ENCODE measurements at regions not wholly inside any gene's neighbourhood (a gene's known extent, or its start where the extent isn't known, plus 50 kb on each side); places are given as distances from the start of the nearest gene placed in this dataset.

- TF ChIP-seq USF1 (IDR thresholded peaks at IDR 0.05), result no peak
- no peak for TF ChIP-seq EGR1 (IDR thresholded peaks at IDR 0.05)
- TF ChIP-seq REST (IDR thresholded peaks at IDR 0.05; ENCODE audit: low read depth), result no peak
- TF ChIP-seq TCF12 (IDR thresholded peaks at IDR 0.05; ENCODE audit: low read depth), result no peak
- no peak for TF ChIP-seq RAD21 (IDR thresholded peaks at IDR 0.05; ENCODE audit: low read depth)
- no peak for TF ChIP-seq TAF1 (IDR thresholded peaks at IDR 0.05; ENCODE audit: low read depth)
- TF ChIP-seq CEBPB (IDR thresholded peaks at IDR 0.05), result no peak
- no peak for TF ChIP-seq TEAD4 (IDR thresholded peaks at IDR 0.05)
- TF ChIP-seq YY1 (IDR thresholded peaks at IDR 0.05; ENCODE audit: low read depth), result no peak
- no peak for TF ChIP-seq NFIC (IDR thresholded peaks at IDR 0.05)
- no peak for TF ChIP-seq EP300 (IDR thresholded peaks at IDR 0.05; ENCODE audit: borderline replicate concordance)
- TF ChIP-seq ZBTB7A (IDR thresholded peaks at IDR 0.05; ENCODE audit: low read depth), result no peak
- TF ChIP-seq MAX (IDR thresholded peaks at IDR 0.05), result no peak
- no peak for TF ChIP-seq FOXM1 (IDR thresholded peaks at IDR 0.05; ENCODE audit: borderline replicate concordance, low read depth)
- no peak for TF ChIP-seq CREB1 (IDR thresholded peaks at IDR 0.05; ENCODE audit: low read depth)
These were observed 559.1 kb downstream of the FAM181B start for GRCh38 chr11:82174610-82175009.

GRCh38 chr11:82146789-82147188, 586.9 kb downstream of the FAM181B start:
- TF ChIP-seq EGR1 (IDR thresholded peaks at IDR 0.05), result no peak
- TF ChIP-seq USF1 (IDR thresholded peaks at IDR 0.05), result no peak
- TF ChIP-seq TEAD4 (IDR thresholded peaks at IDR 0.05), result no peak
- no peak for TF ChIP-seq ZBTB7A (IDR thresholded peaks at IDR 0.05; ENCODE audit: low read depth)
- no peak for TF ChIP-seq REST (IDR thresholded peaks at IDR 0.05; ENCODE audit: low read depth)

GRCh38 chr11:82118946-82119345, 614.7 kb downstream of the FAM181B start:
- TF ChIP-seq MAX (IDR thresholded peaks at IDR 0.05) (no peak), TAF1 (IDR thresholded peaks at IDR 0.05; ENCODE audit: low read depth) (no peak), ZBTB7A (IDR thresholded peaks at IDR 0.05; ENCODE audit: low read depth) (no peak), FOXM1 (IDR thresholded peaks at IDR 0.05; ENCODE audit: borderline replicate concordance, low read depth) (no peak), REST (IDR thresholded peaks at IDR 0.05; ENCODE audit: low read depth) (no peak), TCF12 (IDR thresholded peaks at IDR 0.05; ENCODE audit: low read depth) (no peak), NFIC (IDR thresholded peaks at IDR 0.05) (no peak), YY1 (IDR thresholded peaks at IDR 0.05; ENCODE audit: low read depth) (no peak), USF1 (IDR thresholded peaks at IDR 0.05) (no peak), TEAD4 (IDR thresholded peaks at IDR 0.05) (no peak), CEBPB (IDR thresholded peaks at IDR 0.05) (no peak), RAD21 (IDR thresholded peaks at IDR 0.05; ENCODE audit: low read depth) (no peak)

GRCh38 chr11:82117362-82117761, 616.3 kb downstream of the FAM181B start:
- no peak for TF ChIP-seq CREB1 (IDR thresholded peaks at IDR 0.05; ENCODE audit: low read depth)
- TF ChIP-seq REST (IDR thresholded peaks at IDR 0.05; ENCODE audit: low read depth), result no peak
- TF ChIP-seq ZBTB7A (IDR thresholded peaks at IDR 0.05; ENCODE audit: low read depth), result no peak
- TF ChIP-seq CEBPB (IDR thresholded peaks at IDR 0.05), result no peak
- TF ChIP-seq TCF12 (IDR thresholded peaks at IDR 0.05; ENCODE audit: low read depth), result no peak
- TF ChIP-seq TAF1 (IDR thresholded peaks at IDR 0.05; ENCODE audit: low read depth), result no peak
- no peak for TF ChIP-seq USF1 (IDR thresholded peaks at IDR 0.05)
- no peak for TF ChIP-seq MAX (IDR thresholded peaks at IDR 0.05)
- TF ChIP-seq RAD21 (IDR thresholded peaks at IDR 0.05; ENCODE audit: low read depth), result no peak
- no peak for TF ChIP-seq FOXM1 (IDR thresholded peaks at IDR 0.05; ENCODE audit: borderline replicate concordance, low read depth)
- no peak for TF ChIP-seq NFIC (IDR thresholded peaks at IDR 0.05)
- no peak for TF ChIP-seq TEAD4 (IDR thresholded peaks at IDR 0.05)
- TF ChIP-seq EGR1 (IDR thresholded peaks at IDR 0.05), result no peak
- TF ChIP-seq YY1 (IDR thresholded peaks at IDR 0.05; ENCODE audit: low read depth), result no peak
- no peak for TF ChIP-seq EP300 (IDR thresholded peaks at IDR 0.05; ENCODE audit: borderline replicate concordance)

All from Ishikawa (cell line).